Esophagus squamous epithelium (tissue), 5 donors: ENCODE measurements at regions not wholly inside any gene's neighbourhood (a gene's known extent, or its start where the extent isn't known, plus 50 kb on each side); places are given as distances from the start of the nearest gene placed in this dataset.
A peak's percentile ranks its signal among the peaks of the same experiment; 100 is the strongest.

Source experiments
- DNase-seq: peaks from one replicate; lab custom pipeline; 2025; lab: John Stamatoyannopoulos, UW
- H3K27ac ChIP-seq, 4 donors: fragments of 200-600 bp; sonication (generic); one replicate each; pipeline ENCODE4 v1.5.1; 2016 to 2019; ENCODE audit warnings: mild to moderate bottlenecking in 1 of 4
- H3K27me3 ChIP-seq, 4 donors: fragments of 200-600 bp; sonication (generic); 1 replicate in 3 of 4; 2 replicates in 1 of 4; pipeline versions ENCODE4 v1.5.1 to v1.6.0; 2017 to 2021; ENCODE audit warnings: antibody characterized with exemption in 1 of 4
- H3K36me3 ChIP-seq, 3 donors: fragments of 200-600 bp; sonication (generic); one replicate each; pipeline ENCODE4 v1.5.1; 2016 to 2019
- H3K4me1 ChIP-seq, 3 donors: fragments of 200-600 bp; sonication (generic); one replicate each; pipeline ENCODE4 v1.5.1; 2017 to 2019
- H3K4me3 ChIP-seq, 4 donors: fragments of 200-600 bp; sonication (generic); 1 replicate in 3 of 4; 2 replicates in 1 of 4; pipeline ENCODE4 v1.5.1; 2016 to 2019; ENCODE audit warnings: mild to moderate bottlenecking in 2 of 4, moderate library complexity in 1 of 4
- H3K9me3 ChIP-seq, 3 donors: fragments of 200-600 bp; sonication (generic); one replicate each; pipeline ENCODE4 v1.5.1; 2016 to 2019
- POLR2A ChIP-seq, 4 donors: fragments of 450-650 bp; IDR thresholded peaks; one replicate each; pipeline ENCODE4 v1.6.1; 2017; ENCODE audit warnings: antibody characterized with exemption in 4 of 4, mild to moderate bottlenecking in 4 of 4, moderate library complexity in 3 of 4
- WGBS, 2 donors: methylation state at CpG; one replicate each; pipeline ENCODE4 v1.1.5; 2018; 5-methylcytosine and 5-hydroxymethylcytosine counted together
- intact Hi-C: fragments of 100-400 bp; cut with DNase I; formaldehyde crosslinking; loops from one replicate; pipeline ENCODE4 v1.15.0; 2022
- TF ChIP-seq, protein P1 (sequence below), 6 experiments: fragments of 450-650 bp in 4 of 6; fragments of 200-600 bp in 2 of 6; sonication (generic) in 2 of 6; IDR thresholded peaks; one replicate each; pipeline ENCODE4 v1.5.1; 2016 to 2019; ENCODE audit warnings: antibody characterized with exemption in 6 of 6, mild to moderate bottlenecking in 4 of 6, moderate library complexity in 4 of 6
- donor health status: DM: yes; HTN: yes; CAD: no.

DNA sequence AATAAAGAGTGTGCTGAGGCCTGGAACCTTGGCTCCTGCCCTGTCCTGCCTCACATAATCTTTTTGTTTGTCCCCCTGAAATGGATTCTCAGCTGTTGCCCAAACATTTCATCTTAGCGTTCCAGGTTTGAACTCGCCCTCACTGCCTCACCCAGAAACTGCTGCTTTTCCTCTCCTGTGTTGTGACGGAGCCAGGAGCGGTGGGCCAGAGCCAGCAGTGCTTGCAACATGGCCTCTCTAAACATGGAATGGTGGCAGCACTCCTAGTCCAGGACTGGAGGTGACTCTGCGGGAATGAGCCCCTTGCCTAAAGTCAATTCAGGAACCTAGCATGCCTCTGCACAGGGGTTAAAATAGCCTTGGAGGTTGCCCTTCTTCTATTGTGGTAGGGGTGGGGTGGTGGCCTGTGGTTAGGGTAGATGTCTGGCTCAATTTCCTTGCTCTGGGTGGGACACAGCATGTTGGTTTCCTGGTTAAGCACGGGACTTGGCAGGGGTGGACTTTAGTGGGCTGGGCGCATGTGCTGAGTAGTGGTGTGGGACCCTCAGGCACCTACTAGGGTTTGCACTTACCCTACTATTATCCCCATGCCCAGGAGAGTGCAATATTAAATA is 101.6 kb downstream of the SLC25A46 start:
- DNase-seq: no peak
- Histone ChIP-seq H3K9me3 (no peaks in the 10 kb centered on the region), H3K27me3 (no peaks in the 10 kb centered on the region), H3K4me1 (peaks cover 0 to 17% (median 12%) of the 10 kb centered on the region in 3 donors), H3K27ac (peak overlapping the region; percentile 46 to 69 (median 61)), H3K4me3 (no peak overlapping the region), H3K36me3 (no peaks in the 10 kb centered on the region)
- 36 to 43% methylated on average over 6 of the region's 7 CpGs for WGBS, 2 donors
- TF ChIP-seq POLR2A (IDR thresholded peaks at IDR 0.05): no peak
- TF ChIP-seq, protein P1, sequence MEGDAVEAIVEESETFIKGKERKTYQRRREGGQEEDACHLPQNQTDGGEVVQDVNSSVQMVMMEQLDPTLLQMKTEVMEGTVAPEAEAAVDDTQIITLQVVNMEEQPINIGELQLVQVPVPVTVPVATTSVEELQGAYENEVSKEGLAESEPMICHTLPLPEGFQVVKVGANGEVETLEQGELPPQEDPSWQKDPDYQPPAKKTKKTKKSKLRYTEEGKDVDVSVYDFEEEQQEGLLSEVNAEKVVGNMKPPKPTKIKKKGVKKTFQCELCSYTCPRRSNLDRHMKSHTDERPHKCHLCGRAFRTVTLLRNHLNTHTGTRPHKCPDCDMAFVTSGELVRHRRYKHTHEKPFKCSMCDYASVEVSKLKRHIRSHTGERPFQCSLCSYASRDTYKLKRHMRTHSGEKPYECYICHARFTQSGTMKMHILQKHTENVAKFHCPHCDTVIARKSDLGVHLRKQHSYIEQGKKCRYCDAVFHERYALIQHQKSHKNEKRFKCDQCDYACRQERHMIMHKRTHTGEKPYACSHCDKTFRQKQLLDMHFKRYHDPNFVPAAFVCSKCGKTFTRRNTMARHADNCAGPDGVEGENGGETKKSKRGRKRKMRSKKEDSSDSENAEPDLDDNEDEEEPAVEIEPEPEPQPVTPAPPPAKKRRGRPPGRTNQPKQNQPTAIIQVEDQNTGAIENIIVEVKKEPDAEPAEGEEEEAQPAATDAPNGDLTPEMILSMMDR (IDR thresholded peaks at IDR 0.05): no peak
- intact Hi-C loops: no loop called here

DNA sequence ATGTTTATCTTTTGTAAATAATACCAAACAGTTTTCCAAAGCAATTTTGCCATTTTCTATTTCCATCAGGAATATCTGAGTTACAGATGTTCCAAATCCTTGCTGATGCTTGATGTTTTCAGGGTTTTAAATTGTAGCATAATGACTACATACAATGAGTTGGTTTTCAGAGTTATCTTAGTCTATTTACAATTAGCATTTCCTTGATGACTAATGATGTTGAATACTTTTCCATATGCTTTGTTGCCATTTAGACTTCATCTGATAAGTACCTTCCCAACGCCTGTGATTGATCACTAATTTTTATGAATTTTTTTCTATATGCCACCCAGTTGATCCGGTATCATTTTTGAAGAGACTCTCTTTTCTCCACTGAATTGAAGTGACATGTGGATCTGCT is 102.3 kb downstream of the SLC25A46 start:
- H3K4me3 ChIP-seq: no peak overlapping the region
- H3K4me1 ChIP-seq: peaks cover 0 to 17% (median 12%) of the 10 kb centered on the region in 3 donors
- H3K27ac ChIP-seq: peak overlapping the region in 2 of 4 donors; percentile 68 to 69
- no peaks in the 10 kb centered on the region for H3K9me3 ChIP-seq
- no peak for DNase-seq
- no peak for TF ChIP-seq POLR2A (IDR thresholded peaks at IDR 0.05)
- TF ChIP-seq, protein P1 (IDR thresholded peaks at IDR 0.05): no peak
- no peaks in the 10 kb centered on the region for H3K27me3 ChIP-seq
- no peaks in the 10 kb centered on the region for H3K36me3 ChIP-seq
- 60 to 61% methylated on average over 2 of the region's 2 CpGs for WGBS, 2 donors
- intact Hi-C loops: no loop called here

DNA sequence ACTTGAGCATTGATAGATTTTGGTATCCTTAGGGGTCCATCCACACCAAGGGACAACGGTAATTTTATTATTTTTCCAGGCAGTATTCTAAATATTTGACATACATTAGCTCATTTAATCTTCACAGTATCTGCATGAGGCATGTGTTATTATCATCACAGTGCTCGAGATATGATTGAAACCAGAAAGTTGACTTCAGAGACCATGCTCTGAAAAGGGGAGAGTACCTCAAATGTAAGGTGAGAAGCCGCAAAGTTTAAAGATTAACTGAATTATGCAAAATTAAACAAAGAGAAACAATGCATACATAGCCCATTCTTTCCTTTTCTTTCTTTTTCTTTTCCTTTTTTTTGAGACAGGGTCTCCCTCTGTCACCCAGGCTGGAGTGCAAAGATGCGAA is 104.1 kb downstream of the SLC25A46 start:
- Histone ChIP-seq H3K27me3 (no peaks in the 10 kb centered on the region), H3K9me3 (no peaks in the 10 kb centered on the region), H3K27ac (no peak overlapping the region), H3K36me3 (no peaks in the 10 kb centered on the region), H3K4me3 (no peak overlapping the region), H3K4me1 (peaks cover 0 to 17% (median 12%) of the 10 kb centered on the region in 3 donors)
- TF ChIP-seq POLR2A (IDR thresholded peaks at IDR 0.05): no peak
- TF ChIP-seq, protein P1 (IDR thresholded peaks at IDR 0.05): no peak
- intact Hi-C loops: no loop called here
- DNase-seq: no peak
- 83 to 86% methylated on average over 4 of the region's 4 CpGs for WGBS, 2 donors

DNA sequence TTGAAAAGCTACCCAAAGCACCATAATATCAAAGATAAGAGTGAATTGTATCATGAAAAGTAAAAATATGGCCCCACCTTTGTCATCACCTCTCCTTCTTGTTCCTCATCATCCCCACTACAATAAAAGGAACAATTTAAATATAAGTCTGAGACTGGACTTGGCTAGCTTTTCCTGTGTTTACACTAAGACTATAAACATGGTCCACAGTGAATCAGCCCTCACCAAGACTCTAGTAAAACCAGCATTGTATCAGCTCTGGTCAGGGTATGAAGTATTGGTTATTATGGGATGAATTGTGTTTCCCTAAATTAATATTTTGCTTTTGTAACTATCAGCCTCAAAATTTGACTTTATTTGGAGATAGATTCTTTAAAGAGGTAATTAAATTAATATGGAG is 105.4 kb downstream of the SLC25A46 start:
- no peaks in the 10 kb centered on the region for H3K9me3 ChIP-seq
- DNase-seq: no peak
- intact Hi-C loops: no loop called here
- H3K4me3 ChIP-seq: no peak overlapping the region
- H3K27ac ChIP-seq: no peak overlapping the region
- H3K4me1 ChIP-seq: peaks cover 0 to 17% (median 12%) of the 10 kb centered on the region in 3 donors
- no peaks in the 10 kb centered on the region for H3K36me3 ChIP-seq
- TF ChIP-seq POLR2A (IDR thresholded peaks at IDR 0.05): no peak
- TF ChIP-seq, protein P1 (IDR thresholded peaks at IDR 0.05): no peak
- H3K27me3 ChIP-seq: no peaks in the 10 kb centered on the region

DNA sequence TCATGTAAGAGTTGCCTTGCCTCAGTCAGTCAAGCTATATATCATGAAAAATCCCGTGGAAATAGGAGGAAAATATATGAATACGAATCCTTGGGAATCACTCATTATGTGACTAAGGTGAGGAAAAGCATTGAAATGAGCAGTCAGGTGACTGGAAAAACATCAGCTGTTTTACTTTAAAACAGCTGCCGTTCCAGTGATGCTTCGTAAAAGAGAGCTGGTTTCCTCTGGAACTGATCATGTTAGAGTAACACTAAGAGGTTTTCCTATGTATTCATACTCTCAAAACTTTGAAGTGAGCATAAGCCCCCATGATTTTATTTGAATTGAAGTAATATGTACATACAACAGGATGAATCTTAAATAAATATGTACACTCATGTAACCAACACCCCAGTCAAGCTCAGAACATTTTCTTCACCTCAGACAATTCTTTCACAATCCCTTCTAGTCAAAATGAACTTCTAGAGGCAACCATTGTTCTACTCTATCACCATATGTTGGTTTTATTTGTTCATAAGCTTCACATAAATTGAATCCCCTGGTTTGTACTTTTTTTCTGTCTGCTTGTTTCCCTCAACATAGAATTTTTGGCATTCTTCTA is 107.7 kb downstream of the SLC25A46 start:
- no peaks in the 10 kb centered on the region for H3K36me3 ChIP-seq
- no peak for DNase-seq
- H3K9me3 ChIP-seq: no peaks in the 10 kb centered on the region
- WGBS, 2 donors: 69 to 71% methylated on average over 4 of the region's 4 CpGs
- intact Hi-C loops: no loop called here
- H3K27me3 ChIP-seq: no peaks in the 10 kb centered on the region
- TF ChIP-seq, protein P1 (IDR thresholded peaks at IDR 0.05): no peak
- TF ChIP-seq POLR2A (IDR thresholded peaks at IDR 0.05): no peak
- no peak overlapping the region for H3K27ac ChIP-seq
- no peak overlapping the region for H3K4me3 ChIP-seq
- H3K4me1 ChIP-seq: no peaks in the 10 kb centered on the region
